ENCODE measurements at regions not wholly inside any gene's neighbourhood (a gene's known extent, or its start where the extent isn't known, plus 50 kb on each side); places are given as distances from the start of the nearest gene placed in this dataset.

GRCh38 chr16:64242492-64242891, 879.4 kb downstream of the CDH11 start:
- Histone ChIP-seq H3K4me1 (ENCODE audit: control insufficient read depth in 1 of 2, low read depth in 2 of 2) (no peaks in the 10 kb centered on the region), H3K27ac (no peak overlapping the region), H3K36me3 (no peaks in the 10 kb centered on the region), H3K27me3 (replicated peaks; ENCODE audit: insufficient read depth) (no peaks in the 10 kb centered on the region), H3K9me3 (peaks cover 3% of the 10 kb centered on the region), H3K4me3 (no peak overlapping the region)
- ATAC-seq (ENCODE audit: insufficient number of reproducible peaks, low FRiP score, low read depth) (no peak), DNase-seq (ENCODE audit: low spot score) (no peak)
- TF ChIP-seq, protein P1, sequence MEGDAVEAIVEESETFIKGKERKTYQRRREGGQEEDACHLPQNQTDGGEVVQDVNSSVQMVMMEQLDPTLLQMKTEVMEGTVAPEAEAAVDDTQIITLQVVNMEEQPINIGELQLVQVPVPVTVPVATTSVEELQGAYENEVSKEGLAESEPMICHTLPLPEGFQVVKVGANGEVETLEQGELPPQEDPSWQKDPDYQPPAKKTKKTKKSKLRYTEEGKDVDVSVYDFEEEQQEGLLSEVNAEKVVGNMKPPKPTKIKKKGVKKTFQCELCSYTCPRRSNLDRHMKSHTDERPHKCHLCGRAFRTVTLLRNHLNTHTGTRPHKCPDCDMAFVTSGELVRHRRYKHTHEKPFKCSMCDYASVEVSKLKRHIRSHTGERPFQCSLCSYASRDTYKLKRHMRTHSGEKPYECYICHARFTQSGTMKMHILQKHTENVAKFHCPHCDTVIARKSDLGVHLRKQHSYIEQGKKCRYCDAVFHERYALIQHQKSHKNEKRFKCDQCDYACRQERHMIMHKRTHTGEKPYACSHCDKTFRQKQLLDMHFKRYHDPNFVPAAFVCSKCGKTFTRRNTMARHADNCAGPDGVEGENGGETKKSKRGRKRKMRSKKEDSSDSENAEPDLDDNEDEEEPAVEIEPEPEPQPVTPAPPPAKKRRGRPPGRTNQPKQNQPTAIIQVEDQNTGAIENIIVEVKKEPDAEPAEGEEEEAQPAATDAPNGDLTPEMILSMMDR (IDR thresholded peaks at IDR 0.05), result no peak

- no peak overlapping the region for H3K27ac ChIP-seq
- H3K9me3 ChIP-seq, result peaks cover 3% of the 10 kb centered on the region
- ATAC-seq (ENCODE audit: insufficient number of reproducible peaks, low FRiP score, low read depth) (no peak), DNase-seq (ENCODE audit: low spot score) (no peak)
- no peaks in the 10 kb centered on the region for H3K4me1 ChIP-seq (ENCODE audit: control insufficient read depth in 1 of 2, low read depth in 2 of 2)
- H3K4me3 ChIP-seq, result no peak overlapping the region
- no peaks in the 10 kb centered on the region for H3K27me3 ChIP-seq (replicated peaks; ENCODE audit: insufficient read depth)
- TF ChIP-seq, protein P1 (IDR thresholded peaks at IDR 0.05), result no peak
- no peaks in the 10 kb centered on the region for H3K36me3 ChIP-seq
Observed at GRCh38 chr16:64240586-64240985, 881.3 kb downstream of the CDH11 start.

DNA sequence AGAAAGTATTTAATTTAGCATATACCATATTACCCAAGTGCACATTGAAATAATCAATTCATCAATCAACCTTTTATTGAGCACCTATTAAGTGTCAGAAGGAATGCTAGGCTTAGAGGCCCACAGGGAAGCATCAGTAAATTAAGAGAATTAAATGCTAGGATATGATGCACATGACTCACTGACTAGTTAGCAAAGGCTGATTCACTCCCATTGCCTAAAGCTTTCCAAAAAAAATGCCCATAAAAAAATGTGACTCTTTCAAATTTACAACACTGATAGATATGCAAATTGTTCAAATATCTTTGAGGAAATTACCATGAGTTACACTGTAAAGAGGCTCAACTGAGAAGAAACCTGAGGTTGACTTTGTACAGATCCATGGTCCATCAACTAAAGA, 883.3 kb downstream of the CDH11 start:
- Histone ChIP-seq H3K9me3 (no peaks in the 10 kb centered on the region), H3K36me3 (no peaks in the 10 kb centered on the region)
- DNase-seq (ENCODE audit: low spot score), result no peak

GRCh38 chr16:64236316-64236715, 885.5 kb downstream of the CDH11 start:
- H3K27me3 ChIP-seq (replicated peaks; ENCODE audit: insufficient read depth), result no peaks in the 10 kb centered on the region
- DNase-seq (ENCODE audit: low spot score) (no peak), ATAC-seq (ENCODE audit: insufficient number of reproducible peaks, low FRiP score, low read depth) (no peak)
- H3K9me3 ChIP-seq, result no peaks in the 10 kb centered on the region
- TF ChIP-seq, protein P1 (IDR thresholded peaks at IDR 0.05), result no peak
- no peak overlapping the region for H3K4me3 ChIP-seq
- no peak overlapping the region for H3K27ac ChIP-seq
- H3K4me1 ChIP-seq (ENCODE audit: control insufficient read depth in 1 of 2, low read depth in 2 of 2), result no peaks in the 10 kb centered on the region
- H3K36me3 ChIP-seq, result no peaks in the 10 kb centered on the region

More for the DNA sequence above, 883.3 kb downstream of the CDH11 start:
- no peak for ATAC-seq (ENCODE audit: insufficient number of reproducible peaks, low FRiP score, low read depth)
- TF ChIP-seq, protein P1 (IDR thresholded peaks at IDR 0.05), result no peak
- Histone ChIP-seq H3K4me1 (ENCODE audit: control insufficient read depth in 1 of 2, low read depth in 2 of 2) (no peaks in the 10 kb centered on the region), H3K27me3 (replicated peaks; ENCODE audit: insufficient read depth) (no peaks in the 10 kb centered on the region), H3K4me3 (no peak overlapping the region), H3K27ac (no peak overlapping the region)

- TF ChIP-seq, protein P1 (IDR thresholded peaks at IDR 0.05), result no peak
- ATAC-seq (ENCODE audit: insufficient number of reproducible peaks, low FRiP score, low read depth) (no peak), DNase-seq (ENCODE audit: low spot score) (no peak)
Observed at GRCh38 chr16:64234200-64234599, 887.7 kb downstream of the CDH11 start.

More at GRCh38 chr16:64234200-64234599, 887.7 kb downstream of the CDH11 start:
- H3K4me1 ChIP-seq (ENCODE audit: control insufficient read depth in 1 of 2, low read depth in 2 of 2), result no peaks in the 10 kb centered on the region
- H3K27me3 ChIP-seq (replicated peaks; ENCODE audit: insufficient read depth), result no peaks in the 10 kb centered on the region
- peaks cover 4% of the 10 kb centered on the region for H3K9me3 ChIP-seq
- no peak overlapping the region for H3K4me3 ChIP-seq
- H3K27ac ChIP-seq, result no peak overlapping the region
- no peaks in the 10 kb centered on the region for H3K36me3 ChIP-seq
